ENCODE measurements at regions not wholly inside any gene's neighbourhood (a gene's known extent, or its start where the extent isn't known, plus 50 kb on each side); places are given as distances from the start of the nearest gene placed in this dataset.

DNA sequence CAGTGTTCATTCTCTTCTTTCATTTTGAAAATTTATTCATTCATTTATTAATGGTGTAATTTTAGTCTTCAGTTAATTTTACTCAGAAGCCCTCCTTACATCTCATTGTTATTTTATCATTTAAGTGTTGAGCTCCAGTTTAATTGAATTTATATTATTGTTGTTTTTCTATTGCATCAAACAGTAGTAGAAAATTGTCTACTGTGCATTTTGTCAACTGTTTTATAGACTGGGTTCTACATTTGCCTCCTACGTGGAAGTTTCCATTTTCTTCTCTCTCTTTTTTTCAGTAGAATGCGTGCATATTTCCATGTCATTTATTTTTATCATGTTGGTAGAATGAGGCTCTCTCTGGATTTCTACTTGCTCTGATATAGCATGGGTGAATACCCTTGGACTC lies 487.4 kb downstream of the NR2F2 start:
- no peak for TF ChIP-seq TAF1 (IDR thresholded peaks at IDR 0.05; ENCODE audit: borderline replicate concordance, insufficient read depth, low read length)
- TF ChIP-seq SIN3A (IDR thresholded peaks at IDR 0.05; ENCODE audit: borderline replicate concordance, insufficient read depth, low read length) = no peak
- TF ChIP-seq, protein P1, sequence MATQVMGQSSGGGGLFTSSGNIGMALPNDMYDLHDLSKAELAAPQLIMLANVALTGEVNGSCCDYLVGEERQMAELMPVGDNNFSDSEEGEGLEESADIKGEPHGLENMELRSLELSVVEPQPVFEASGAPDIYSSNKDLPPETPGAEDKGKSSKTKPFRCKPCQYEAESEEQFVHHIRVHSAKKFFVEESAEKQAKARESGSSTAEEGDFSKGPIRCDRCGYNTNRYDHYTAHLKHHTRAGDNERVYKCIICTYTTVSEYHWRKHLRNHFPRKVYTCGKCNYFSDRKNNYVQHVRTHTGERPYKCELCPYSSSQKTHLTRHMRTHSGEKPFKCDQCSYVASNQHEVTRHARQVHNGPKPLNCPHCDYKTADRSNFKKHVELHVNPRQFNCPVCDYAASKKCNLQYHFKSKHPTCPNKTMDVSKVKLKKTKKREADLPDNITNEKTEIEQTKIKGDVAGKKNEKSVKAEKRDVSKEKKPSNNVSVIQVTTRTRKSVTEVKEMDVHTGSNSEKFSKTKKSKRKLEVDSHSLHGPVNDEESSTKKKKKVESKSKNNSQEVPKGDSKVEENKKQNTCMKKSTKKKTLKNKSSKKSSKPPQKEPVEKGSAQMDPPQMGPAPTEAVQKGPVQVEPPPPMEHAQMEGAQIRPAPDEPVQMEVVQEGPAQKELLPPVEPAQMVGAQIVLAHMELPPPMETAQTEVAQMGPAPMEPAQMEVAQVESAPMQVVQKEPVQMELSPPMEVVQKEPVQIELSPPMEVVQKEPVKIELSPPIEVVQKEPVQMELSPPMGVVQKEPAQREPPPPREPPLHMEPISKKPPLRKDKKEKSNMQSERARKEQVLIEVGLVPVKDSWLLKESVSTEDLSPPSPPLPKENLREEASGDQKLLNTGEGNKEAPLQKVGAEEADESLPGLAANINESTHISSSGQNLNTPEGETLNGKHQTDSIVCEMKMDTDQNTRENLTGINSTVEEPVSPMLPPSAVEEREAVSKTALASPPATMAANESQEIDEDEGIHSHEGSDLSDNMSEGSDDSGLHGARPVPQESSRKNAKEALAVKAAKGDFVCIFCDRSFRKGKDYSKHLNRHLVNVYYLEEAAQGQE (IDR thresholded peaks at IDR 0.05; ENCODE audit: insufficient read depth in 1 of 2, low read depth in 2 of 2, low read length in 2 of 2) = no peak
- TF ChIP-seq POLR2AphosphoS5 (IDR thresholded peaks at IDR 0.05; ENCODE audit: low read depth, low read length) = no peak
- TF ChIP-seq FOXP2 (optimal IDR thresholded peaks at IDR 0.05; ENCODE audit: borderline replicate concordance, extremely low read depth, extremely low read length, insufficient read depth) = no peak

DNA sequence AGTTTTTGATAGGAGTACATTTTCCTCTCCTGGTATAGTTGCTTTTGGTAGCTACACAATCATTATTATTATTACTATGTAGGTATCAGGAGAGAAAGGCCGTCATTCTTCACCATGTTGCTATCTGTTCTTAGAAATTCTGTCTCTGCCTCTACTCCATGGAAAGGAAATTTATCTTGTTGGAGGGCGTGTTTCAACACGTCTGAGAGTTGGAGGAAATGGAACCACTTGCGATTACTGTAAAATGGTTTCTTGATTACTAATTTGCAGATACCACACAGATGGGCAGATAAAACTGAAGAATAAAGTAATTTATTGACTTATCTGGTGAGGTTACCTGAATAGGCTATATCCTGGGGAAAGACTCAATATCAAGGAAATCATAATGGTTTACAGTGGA lies 488.4 kb downstream of the NR2F2 start:
- TF ChIP-seq FOXP2 (optimal IDR thresholded peaks at IDR 0.05; ENCODE audit: borderline replicate concordance, extremely low read depth, extremely low read length, insufficient read depth) = no peak
- TF ChIP-seq SIN3A (IDR thresholded peaks at IDR 0.05; ENCODE audit: borderline replicate concordance, insufficient read depth, low read length) = no peak
- TF ChIP-seq, protein P1 (IDR thresholded peaks at IDR 0.05; ENCODE audit: insufficient read depth in 1 of 2, low read depth in 2 of 2, low read length in 2 of 2) = no peak
- TF ChIP-seq TAF1 (IDR thresholded peaks at IDR 0.05; ENCODE audit: borderline replicate concordance, insufficient read depth, low read length) = no peak
- no peak for TF ChIP-seq POLR2AphosphoS5 (IDR thresholded peaks at IDR 0.05; ENCODE audit: low read depth, low read length)

DNA sequence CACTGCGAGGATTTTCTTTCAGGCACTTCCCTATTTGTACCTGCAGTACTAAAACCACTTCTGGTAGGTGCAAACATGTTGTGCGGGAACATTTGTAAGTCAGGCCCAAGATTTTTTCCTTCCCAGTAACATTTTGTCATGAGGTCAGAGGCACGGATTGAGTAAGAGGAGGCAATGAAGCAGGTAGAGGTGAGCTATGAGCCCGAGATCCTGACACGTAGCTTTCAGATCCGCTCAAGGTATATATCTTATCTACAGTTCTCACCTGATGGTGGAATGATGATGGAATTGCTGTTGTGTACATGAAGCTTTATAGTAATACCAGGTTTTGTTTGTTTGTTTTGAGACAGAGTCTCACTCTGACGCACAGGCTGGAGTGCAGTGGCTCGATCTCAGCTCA lies 497.5 kb downstream of the NR2F2 start:
- TF ChIP-seq, protein P1 (IDR thresholded peaks at IDR 0.05; ENCODE audit: insufficient read depth in 1 of 2, low read depth in 2 of 2, low read length in 2 of 2) = no peak
- TF ChIP-seq POLR2AphosphoS5 (IDR thresholded peaks at IDR 0.05; ENCODE audit: low read depth, low read length) (no peak), SIN3A (IDR thresholded peaks at IDR 0.05; ENCODE audit: borderline replicate concordance, insufficient read depth, low read length) (no peak), TAF1 (IDR thresholded peaks at IDR 0.05; ENCODE audit: borderline replicate concordance, insufficient read depth, low read length) (no peak), FOXP2 (optimal IDR thresholded peaks at IDR 0.05; ENCODE audit: borderline replicate concordance, extremely low read depth, extremely low read length, insufficient read depth) (no peak)

DNA sequence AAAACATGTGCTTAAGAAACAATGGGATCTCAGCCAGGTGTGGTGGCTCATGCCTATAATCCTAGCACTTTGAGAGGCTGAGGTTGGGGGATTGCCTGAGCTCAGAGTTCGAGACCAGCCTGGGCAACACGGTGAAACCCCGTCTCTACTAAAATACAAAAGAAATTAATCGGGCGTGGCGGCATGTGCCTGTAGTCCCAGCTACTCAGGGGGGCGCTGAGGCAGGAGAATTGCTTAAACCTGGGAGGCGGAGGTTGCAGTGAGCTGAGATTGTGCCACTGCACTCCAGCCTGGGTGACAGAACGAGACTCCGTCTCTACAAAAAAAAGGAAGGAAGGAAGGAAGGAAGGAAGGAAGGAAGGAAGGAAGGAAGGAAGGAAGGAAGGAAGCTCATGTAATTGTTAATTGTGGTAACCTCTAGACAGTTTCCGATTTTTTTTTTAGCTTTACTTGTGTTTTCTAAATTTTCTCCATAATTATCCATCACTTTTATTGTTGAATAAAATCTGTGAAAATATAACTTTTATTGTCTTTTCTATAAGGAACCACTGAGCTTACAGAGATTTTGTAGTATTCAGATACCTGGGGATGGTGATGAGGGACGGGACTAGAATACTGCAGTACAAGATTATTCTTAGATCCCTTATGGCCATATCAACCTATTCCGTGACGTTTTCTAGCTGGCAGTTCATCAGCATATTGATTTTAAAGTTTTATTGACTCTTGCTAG lies 506.9 kb downstream of the NR2F2 start:
- TF ChIP-seq, protein P1 (IDR thresholded peaks at IDR 0.05; ENCODE audit: insufficient read depth in 1 of 2, low read depth in 2 of 2, low read length in 2 of 2) = no peak
- TF ChIP-seq TAF1 (IDR thresholded peaks at IDR 0.05; ENCODE audit: borderline replicate concordance, insufficient read depth, low read length) = no peak
- no peak for TF ChIP-seq POLR2AphosphoS5 (IDR thresholded peaks at IDR 0.05; ENCODE audit: low read depth, low read length)
- TF ChIP-seq FOXP2 (optimal IDR thresholded peaks at IDR 0.05; ENCODE audit: borderline replicate concordance, extremely low read depth, extremely low read length, insufficient read depth) = no peak
- TF ChIP-seq SIN3A (IDR thresholded peaks at IDR 0.05; ENCODE audit: borderline replicate concordance, insufficient read depth, low read length) = no peak

Measured in PFSK-1 (cell line).